ENCODE measurements at regions not wholly inside any gene's neighbourhood (a gene's known extent, or its start where the extent isn't known, plus 50 kb on each side); places are given as distances from the start of the nearest gene placed in this dataset.
"Not testable (repeated sequence)": the region's sequence is repeated elsewhere in the genome, so short reads cannot be mapped to it uniquely, and the experiment has no call there.

GRCh38 chr3:172579753-172580152 is 56.5 kb upstream of the TNFSF10 start:
- peak overlapping the region; percentile 71 for H3K27ac ChIP-seq (replicated peaks)
- DNase-seq: not testable (repeated sequence)

GRCh38 chr3:172578714-172579113 is 55.5 kb upstream of the TNFSF10 start:
- H3K36me3 ChIP-seq; H3K27me3 ChIP-seq (ENCODE audit: low read depth); H3K27ac ChIP-seq (replicated peaks); intact Hi-C loops (cut with micrococcal nuclease); DNase-seq; H3K4me3 ChIP-seq; H3K9me3 ChIP-seq (replicated peaks): not testable (repeated sequence)
- peaks cover 32% of the 10 kb centered on the region for H3K4me1 ChIP-seq

More at GRCh38 chr3:172579753-172580152, 56.5 kb upstream of the TNFSF10 start:
- H3K4me3 ChIP-seq; H3K9me3 ChIP-seq (replicated peaks); intact Hi-C loops (cut with micrococcal nuclease); H3K36me3 ChIP-seq; H3K27me3 ChIP-seq (ENCODE audit: low read depth): not testable (repeated sequence)
- H3K4me1 ChIP-seq: peaks cover 32% of the 10 kb centered on the region

GRCh38 chr3:172577987-172578570 is 54.8 kb upstream of the TNFSF10 start:
- no peak for DNase-seq
- intact Hi-C loops (cut with micrococcal nuclease): no loop called here
- H3K27me3 ChIP-seq (ENCODE audit: low read depth): no peaks in the 10 kb centered on the region
- no peak for TF ChIP-seq CTCF (IDR thresholded peaks at IDR 0.05; ENCODE audit: borderline replicate concordance)
- peaks cover 32% of the 10 kb centered on the region for H3K4me1 ChIP-seq
- no peak overlapping the region for H3K4me3 ChIP-seq
- H3K9me3 ChIP-seq (replicated peaks): no peaks in the 10 kb centered on the region
- no peaks in the 10 kb centered on the region for H3K36me3 ChIP-seq
- peak overlapping the region; percentile 13 for H3K27ac ChIP-seq (replicated peaks)

- Histone ChIP-seq H3K36me3 (no peaks in the 10 kb centered on the region), H3K4me1 (peaks cover 19% of the 10 kb centered on the region), H3K27me3 (ENCODE audit: low read depth) (no peaks in the 10 kb centered on the region), H3K4me3 (no peak overlapping the region), H3K9me3 (replicated peaks) (peaks cover 13% of the 10 kb centered on the region), H3K27ac (replicated peaks) (no peak overlapping the region)
- intact Hi-C loops (cut with micrococcal nuclease): no loop called here
- no peak for TF ChIP-seq CTCF (IDR thresholded peaks at IDR 0.05; ENCODE audit: borderline replicate concordance)
- no peak for DNase-seq
Observed at GRCh38 chr3:172575375-172575774, 52.1 kb upstream of the TNFSF10 start.

- no peak for DNase-seq
- H3K9me3 ChIP-seq (replicated peaks): peaks cover 15% of the 10 kb centered on the region
- H3K27ac ChIP-seq (replicated peaks): no peak overlapping the region
- TF ChIP-seq CTCF (IDR thresholded peaks at IDR 0.05; ENCODE audit: borderline replicate concordance): no peak
- H3K4me1 ChIP-seq: peaks cover 6% of the 10 kb centered on the region
- H3K4me3 ChIP-seq: no peak overlapping the region
- intact Hi-C loops (cut with micrococcal nuclease): no loop called here
- no peaks in the 10 kb centered on the region for H3K36me3 ChIP-seq
- no peaks in the 10 kb centered on the region for H3K27me3 ChIP-seq (ENCODE audit: low read depth)
Observed at GRCh38 chr3:172573422-172573821, 50.2 kb upstream of the TNFSF10 start.

Data from left ventricle myocardium inferior (tissue), 1 donor.